Neuronal stem cell (in vitro differentiated cells): ENCODE measurements at regions not wholly inside any gene's neighbourhood (a gene's known extent, or its start where the extent isn't known, plus 50 kb on each side); places are given as distances from the start of the nearest gene placed in this dataset.

Source experiments
- DNase-seq: peaks from one replicate; pipeline ENCODE4 v3.0.0-alpha.2; 2013; ENCODE audit warnings: low spot score
- H2AFZ ChIP-seq: one replicate; pipeline ENCODE4 v1.6.1; 2013; ENCODE audit warnings: mild to moderate bottlenecking, low read length, inconsistent platforms
- H2AK5ac ChIP-seq: 2 replicates; pipeline ENCODE4 v1.6.1; 2013; ENCODE audit warnings: low read depth, mild to moderate bottlenecking, inconsistent platforms, low read length, moderate library complexity, mixed read lengths
- H2BK120ac ChIP-seq: 2 replicates; pipeline ENCODE4 v1.6.1; 2013; ENCODE audit warnings: low read depth, mild to moderate bottlenecking, inconsistent platforms, low read length, moderate library complexity, mixed read lengths
- H2BK12ac ChIP-seq: one replicate; pipeline ENCODE4 v1.6.1; 2013; ENCODE audit warnings: low read length, inconsistent platforms
- H2BK15ac ChIP-seq: 2 replicates; pipeline ENCODE4 v1.6.1; 2013; ENCODE audit warnings: mild to moderate bottlenecking, low read length, inconsistent platforms, mixed read lengths
- H2BK5ac ChIP-seq: one replicate; pipeline ENCODE4 v1.6.1; 2013; ENCODE audit warnings: inconsistent platforms, mild to moderate bottlenecking, low read length, moderate library complexity
- H3K14ac ChIP-seq: one replicate; pipeline ENCODE4 v1.6.1; 2013; ENCODE audit warnings: low read length, inconsistent platforms
- H3K18ac ChIP-seq: 2 replicates; pipeline ENCODE4 v1.6.1; 2013; ENCODE audit warnings: low read length, inconsistent platforms
- H3K23ac ChIP-seq: 2 replicates; pipeline ENCODE4 v1.6.1; 2013; ENCODE audit warnings: low read depth, mild to moderate bottlenecking, mixed read lengths, low read length, inconsistent platforms; ENCODE audit not compliant: poor library complexity
- H3K27ac ChIP-seq: replicated peaks from 3 replicates; pipeline ENCODE4 v1.5.1; 2013; ENCODE audit warnings: low read length, inconsistent platforms
- H3K27me3 ChIP-seq, 3 experiments: 2 replicates each; pipeline ENCODE4 v1.6.1; 2013; ENCODE audit warnings: low read length in 3 of 3, mild to moderate bottlenecking in 2 of 3, inconsistent platforms in 1 of 3, low read depth in 1 of 3, mixed read lengths in 1 of 3, moderate library complexity in 1 of 3; ENCODE audit not compliant: control insufficient read depth in 3 of 3, insufficient read depth in 3 of 3
- H3K36me3 ChIP-seq, 2 donors: replicated peaks in 1 of 2; 2 replicates each; pipeline ENCODE4 v1.6.1; 2013; ENCODE audit warnings: low read length in 2 of 2; ENCODE audit not compliant: control insufficient read depth in 2 of 2, insufficient read depth in 2 of 2
- H3K4ac ChIP-seq: 2 replicates; pipeline ENCODE4 v1.6.1; 2013; ENCODE audit warnings: inconsistent platforms, mild to moderate bottlenecking, low read length, moderate library complexity
- H3K4me1 ChIP-seq, 2 donors: 1 replicate in 1 of 2; 2 replicates in 1 of 2; pipeline ENCODE4 v1.6.1; 2013; ENCODE audit warnings: low read length in 2 of 2, low read depth in 1 of 2; ENCODE audit not compliant: control insufficient read depth in 2 of 2, insufficient read depth in 1 of 2
- H3K4me2 ChIP-seq: one replicate; pipeline ENCODE4 v1.6.1; 2013; ENCODE audit warnings: mild to moderate bottlenecking, low read length, inconsistent platforms; ENCODE audit not compliant: insufficient read depth, poor library complexity, severe bottlenecking
- H3K4me3 ChIP-seq, 2 donors: 2 replicates each; pipeline ENCODE4 v1.5.1; 2013; ENCODE audit warnings: low read length in 2 of 2, mild to moderate bottlenecking in 2 of 2, inconsistent platforms in 1 of 2, moderate library complexity in 1 of 2
- H3K79me1 ChIP-seq: one replicate; pipeline ENCODE4 v1.6.1; 2013; ENCODE audit warnings: low read depth, mild to moderate bottlenecking, inconsistent platforms, low read length, moderate library complexity
- H3K9ac ChIP-seq: one replicate; pipeline ENCODE4 v1.6.1; 2013; ENCODE audit warnings: mild to moderate bottlenecking, low read depth, low read length, inconsistent platforms; ENCODE audit not compliant: poor library complexity
- H3K9me3 ChIP-seq, 2 donors: replicated peaks in 1 of 2; 2 replicates each; pipeline versions ENCODE3 to v1.6.1; 2013; ENCODE audit warnings: low read length in 2 of 2, mild to moderate bottlenecking in 2 of 2, inconsistent platforms in 1 of 2, low read depth in 1 of 2, mixed read lengths in 1 of 2, moderate library complexity in 1 of 2; ENCODE audit not compliant: control insufficient read depth in 2 of 2, insufficient read depth in 1 of 2
- H4K8ac ChIP-seq: one replicate; pipeline ENCODE4 v1.6.1; 2013; ENCODE audit warnings: low read depth, mild to moderate bottlenecking, inconsistent platforms, low read length, moderate library complexity
- H4K91ac ChIP-seq: one replicate; pipeline ENCODE4 v1.6.1; 2013; ENCODE audit warnings: low read length, low read depth, mild to moderate bottlenecking, inconsistent platforms; ENCODE audit not compliant: poor library complexity
- WGBS, 2 donors: extraction: QIAGEN DNeasy Blood & Tissue Kit; methylation state at CpG; one replicate each; pipeline ENCODE4 v1.1.7; 2013; ENCODE audit warnings: missing lambda C conversion rate in 2 of 2, mixed read lengths in 1 of 2; ENCODE audit not compliant: insufficient read length in 2 of 2, insufficient replicate concordance in 1 of 2; ENCODE audit errors: extremely low coverage in 2 of 2; 5-methylcytosine and 5-hydroxymethylcytosine counted together

- H3K23ac ChIP-seq = no peak overlapping the region
- no peaks in the 10 kb centered on the region for H3K36me3 ChIP-seq
- no peak overlapping the region for H3K9ac ChIP-seq
- no peak overlapping the region for H3K18ac ChIP-seq
- H3K27ac ChIP-seq = no peak overlapping the region
- H2BK15ac ChIP-seq = no peak overlapping the region
- no peaks in the 10 kb centered on the region for H3K27me3 ChIP-seq
- H2BK12ac ChIP-seq = no peak overlapping the region
- no CpG with 5 or more reads among the region's 8 CpGs for WGBS, 2 donors
- H3K9me3 ChIP-seq = no peaks in the 10 kb centered on the region
- no peaks in the 10 kb centered on the region for H3K79me1 ChIP-seq
- H4K8ac ChIP-seq = no peak overlapping the region
- no peak overlapping the region for H4K91ac ChIP-seq
- H2AK5ac ChIP-seq = no peak overlapping the region
- H3K4me1 ChIP-seq = no peaks in the 10 kb centered on the region
- H2AFZ ChIP-seq = no peak overlapping the region
- no peak for DNase-seq
- no peak overlapping the region for H2BK120ac ChIP-seq
- no peak overlapping the region for H3K4me2 ChIP-seq
- no peak overlapping the region for H3K4ac ChIP-seq
- H2BK5ac ChIP-seq = no peak overlapping the region
- H3K14ac ChIP-seq = no peak overlapping the region
- H3K4me3 ChIP-seq = no peak overlapping the region
Measured at GRCh38 chr2:34979148-34979547, 1376.4 kb upstream of the CRIM1 start.

GRCh38 chr2:34961822-34962221 lies 1362.7 kb upstream of the FAM98A start:
- Histone ChIP-seq H4K91ac (no peak overlapping the region), H2AK5ac (no peak overlapping the region), H4K8ac (no peak overlapping the region), H3K23ac (no peak overlapping the region), H2BK5ac (no peak overlapping the region), H3K4me1 (no peaks in the 10 kb centered on the region), H3K4me3 (no peak overlapping the region), H3K27ac (no peak overlapping the region), H3K36me3 (no peaks in the 10 kb centered on the region), H3K9me3 (no peaks in the 10 kb centered on the region), H3K79me1 (no peaks in the 10 kb centered on the region), H2AFZ (no peak overlapping the region), H3K18ac (no peak overlapping the region), H2BK120ac (no peak overlapping the region), H3K4ac (no peak overlapping the region), H2BK12ac (no peak overlapping the region), H3K4me2 (no peak overlapping the region), H3K27me3 (no peaks in the 10 kb centered on the region), H2BK15ac (no peak overlapping the region), H3K14ac (no peak overlapping the region), H3K9ac (no peak overlapping the region)
- DNase-seq = no peak
- WGBS, 2 donors = no CpG with 5 or more reads among the region's 3 CpGs

- no peak for DNase-seq
- no peaks in the 10 kb centered on the region for H3K79me1 ChIP-seq
- no peak overlapping the region for H3K18ac ChIP-seq
- no peak overlapping the region for H2BK15ac ChIP-seq
- H3K27ac ChIP-seq = no peak overlapping the region
- no peak overlapping the region for H2AFZ ChIP-seq
- no peak overlapping the region for H3K4me3 ChIP-seq
- H3K9ac ChIP-seq = no peak overlapping the region
- H3K27me3 ChIP-seq = no peaks in the 10 kb centered on the region
- no peak overlapping the region for H3K4ac ChIP-seq
- no peak overlapping the region for H3K4me2 ChIP-seq
- H3K36me3 ChIP-seq = no peaks in the 10 kb centered on the region
- H4K8ac ChIP-seq = no peak overlapping the region
- no peak overlapping the region for H2AK5ac ChIP-seq
- no peak overlapping the region for H2BK5ac ChIP-seq
- no peak overlapping the region for H2BK12ac ChIP-seq
- no peaks in the 10 kb centered on the region for H3K4me1 ChIP-seq
- H3K23ac ChIP-seq = no peak overlapping the region
- no peak overlapping the region for H2BK120ac ChIP-seq
- no peaks in the 10 kb centered on the region for H3K9me3 ChIP-seq
- H3K14ac ChIP-seq = no peak overlapping the region
- H4K91ac ChIP-seq = no peak overlapping the region
Measured at GRCh38 chr2:34954758-34955157, 1355.7 kb upstream of the FAM98A start.

- H3K9ac ChIP-seq = no peak overlapping the region
- no peak overlapping the region for H3K18ac ChIP-seq
- H3K27me3 ChIP-seq = no peaks in the 10 kb centered on the region
- H4K91ac ChIP-seq = no peak overlapping the region
- H3K14ac ChIP-seq = no peak overlapping the region
- H3K4me3 ChIP-seq = no peak overlapping the region
- no peak overlapping the region for H2AK5ac ChIP-seq
- no peak for DNase-seq
- no peak overlapping the region for H3K4me2 ChIP-seq
- no peaks in the 10 kb centered on the region for H3K9me3 ChIP-seq
- no peak overlapping the region for H2BK15ac ChIP-seq
- no peak overlapping the region for H3K4ac ChIP-seq
- H3K4me1 ChIP-seq = no peaks in the 10 kb centered on the region
- H3K27ac ChIP-seq = no peak overlapping the region
- H2BK120ac ChIP-seq = no peak overlapping the region
- H2AFZ ChIP-seq = no peak overlapping the region
- H4K8ac ChIP-seq = no peak overlapping the region
- H2BK5ac ChIP-seq = no peak overlapping the region
- H2BK12ac ChIP-seq = no peak overlapping the region
- H3K79me1 ChIP-seq = no peaks in the 10 kb centered on the region
- no CpG with 5 or more reads among the region's 6 CpGs for WGBS, 2 donors
- no peak overlapping the region for H3K23ac ChIP-seq
- no peaks in the 10 kb centered on the region for H3K36me3 ChIP-seq
Measured at GRCh38 chr2:34950797-34951196, 1351.7 kb upstream of the FAM98A start.
